COLO668 (cell line): ENCODE measurements at regions not wholly inside any gene's neighbourhood (a gene's known extent, or its start where the extent isn't known, plus 50 kb on each side); places are given as distances from the start of the nearest gene placed in this dataset.

ENCODE experiments used
- DNase-seq: peaks from one replicate; lab custom pipeline; 2025; ENCODE audit not compliant: unreplicated experiment; lab: John Stamatoyannopoulos, UW

DNA sequence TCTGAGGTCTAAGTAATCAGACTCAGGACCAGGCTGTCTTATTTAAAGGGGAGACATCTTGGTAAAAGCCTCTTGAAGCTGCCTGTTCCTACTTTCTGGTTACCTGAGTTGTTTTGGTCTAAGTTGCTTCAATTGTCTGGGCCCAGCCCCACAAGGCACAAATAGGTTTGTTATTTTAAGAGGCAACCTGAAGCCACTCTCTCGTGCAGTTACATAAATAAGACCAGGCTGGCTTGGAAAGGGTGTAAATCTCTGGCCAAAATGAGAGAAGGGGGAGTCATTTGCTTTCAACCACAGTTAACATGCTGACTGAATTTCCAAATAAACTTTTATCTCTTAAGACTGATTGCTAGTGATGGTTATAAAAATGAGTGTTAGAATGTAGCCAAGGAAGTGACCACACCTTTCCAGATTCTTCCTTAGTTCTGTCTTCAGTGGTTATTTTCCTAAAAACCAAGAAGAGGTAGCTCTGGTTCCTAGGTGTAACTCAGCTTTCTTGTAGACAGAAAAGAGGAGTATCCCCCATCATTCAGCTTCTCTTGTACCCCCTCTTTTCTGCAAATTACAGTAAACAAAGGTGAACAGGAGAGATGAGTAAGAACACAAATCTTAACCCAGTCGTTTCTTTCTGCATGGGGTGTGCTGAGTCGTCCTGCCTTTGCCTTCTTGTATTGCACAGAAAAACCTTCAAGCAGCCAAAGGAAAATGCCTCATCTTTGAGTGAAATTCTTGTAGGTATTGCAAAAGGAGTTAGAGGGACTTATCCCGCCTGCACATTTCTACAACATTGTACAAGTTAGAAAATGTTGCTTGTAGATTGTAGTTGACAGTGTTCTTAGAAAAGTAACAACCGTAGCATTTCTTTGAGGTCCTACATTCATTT is 161.5 kb upstream of the NT5C1B start:
- DNase-seq: no peak

- peak; percentile 48 for DNase-seq
Measured at GRCh38 chr2:18749912-18750526, 160.7 kb upstream of the NT5C1B start.

- no peak for DNase-seq
Measured at GRCh38 chr2:18745431-18746272, 156.3 kb upstream of the NT5C1B start.

DNA sequence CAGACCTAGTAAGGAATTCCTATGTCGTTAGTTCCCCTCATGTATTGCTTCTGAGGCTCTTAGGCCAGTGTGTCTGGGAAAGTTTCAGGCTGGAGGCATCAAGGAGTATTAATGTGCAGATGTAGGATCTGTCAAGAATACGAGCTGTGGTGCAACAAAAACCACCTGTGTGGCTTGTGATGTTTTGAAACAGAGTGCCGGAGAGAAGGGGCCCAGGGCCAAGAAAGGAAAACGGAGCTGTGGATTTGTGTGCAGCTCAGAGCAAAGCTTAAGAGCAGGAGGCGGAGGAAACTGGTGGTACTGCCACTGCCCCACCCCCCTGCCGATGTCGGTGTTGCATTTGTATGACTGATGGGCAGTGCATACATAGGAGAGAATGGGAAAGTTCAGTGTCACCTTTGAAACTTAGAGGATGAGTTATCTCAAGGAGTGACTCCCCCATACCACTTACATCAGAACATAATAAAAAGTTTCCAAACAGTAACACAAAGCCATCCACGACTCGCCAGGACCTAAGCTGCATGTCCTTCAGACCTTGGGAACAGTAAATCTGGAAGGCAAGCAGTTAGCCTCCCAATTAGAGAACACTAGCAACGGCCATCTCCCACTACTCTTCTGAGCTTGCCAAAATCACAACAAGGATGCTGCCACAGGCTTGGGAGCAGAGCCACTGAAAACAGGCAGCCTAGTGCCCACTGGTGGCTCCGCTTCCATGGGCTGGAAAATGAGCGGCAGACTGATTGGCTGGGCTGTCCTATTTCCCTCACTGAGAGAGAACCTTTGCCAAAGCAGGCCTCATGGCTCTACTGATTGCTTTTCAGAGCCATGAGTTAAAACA is 152.7 kb upstream of the NT5C1B start:
- DNase-seq: no peak

DNA sequence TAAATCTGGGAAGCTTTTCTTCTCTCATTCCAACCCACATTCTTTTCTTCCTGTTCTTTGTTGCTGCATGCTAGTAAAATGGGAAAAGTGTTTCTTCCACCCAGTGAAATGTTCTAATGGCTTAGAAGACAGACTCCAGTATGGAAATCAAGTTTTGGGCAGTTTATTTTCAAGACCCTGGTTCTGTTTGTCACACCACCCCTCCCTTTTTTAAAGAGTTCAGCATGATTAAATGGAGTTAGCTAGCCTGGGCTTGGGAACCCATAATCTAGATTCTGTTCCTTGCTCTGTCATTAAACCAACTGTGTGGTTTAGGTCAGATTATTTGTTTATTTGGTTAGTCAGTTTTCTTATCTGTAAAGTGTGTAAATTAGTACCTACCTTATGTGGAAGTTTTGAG is 151.8 kb upstream of the NT5C1B start:
- no peak for DNase-seq

DNA sequence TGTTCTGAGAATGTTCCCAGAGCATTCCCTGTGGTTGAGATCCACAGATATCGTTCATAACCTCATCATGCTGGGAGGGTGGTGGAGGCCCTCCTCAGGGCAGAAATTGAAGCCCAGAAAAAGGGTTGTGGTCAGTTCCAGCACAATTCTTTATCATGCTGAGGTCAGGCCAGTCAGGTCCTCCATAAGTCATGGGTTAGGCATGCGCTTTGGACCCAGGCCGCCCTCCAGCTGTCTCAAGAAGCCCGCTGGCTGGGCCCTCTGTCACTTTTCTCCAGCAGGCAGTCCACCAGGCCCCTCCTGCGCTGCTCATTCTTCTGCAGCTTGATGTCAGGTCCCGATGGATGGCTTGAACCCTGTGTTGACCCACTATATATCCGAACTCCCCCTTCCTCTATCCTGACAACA is 151.1 kb upstream of the NT5C1B start:
- DNase-seq: no peak

DNA sequence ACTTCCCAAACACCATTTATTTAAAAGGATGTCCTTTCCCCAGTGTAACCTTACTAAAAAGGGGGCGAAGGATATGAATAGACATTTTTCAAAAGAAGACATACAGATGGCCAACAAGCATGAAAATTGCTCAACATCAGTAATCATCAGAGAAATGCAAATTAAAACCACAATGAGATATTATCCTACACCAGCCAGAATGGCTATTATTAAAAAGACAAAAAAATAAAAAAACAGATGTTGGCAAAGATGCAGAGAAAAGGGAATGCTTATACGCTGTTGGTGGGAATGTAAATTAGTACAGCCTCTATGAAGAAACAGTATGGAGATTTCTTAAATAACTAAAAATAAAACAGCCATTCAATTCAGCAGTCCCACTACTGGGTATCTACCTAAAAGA is 142.3 kb upstream of the NT5C1B start:
- no peak for DNase-seq

DNA sequence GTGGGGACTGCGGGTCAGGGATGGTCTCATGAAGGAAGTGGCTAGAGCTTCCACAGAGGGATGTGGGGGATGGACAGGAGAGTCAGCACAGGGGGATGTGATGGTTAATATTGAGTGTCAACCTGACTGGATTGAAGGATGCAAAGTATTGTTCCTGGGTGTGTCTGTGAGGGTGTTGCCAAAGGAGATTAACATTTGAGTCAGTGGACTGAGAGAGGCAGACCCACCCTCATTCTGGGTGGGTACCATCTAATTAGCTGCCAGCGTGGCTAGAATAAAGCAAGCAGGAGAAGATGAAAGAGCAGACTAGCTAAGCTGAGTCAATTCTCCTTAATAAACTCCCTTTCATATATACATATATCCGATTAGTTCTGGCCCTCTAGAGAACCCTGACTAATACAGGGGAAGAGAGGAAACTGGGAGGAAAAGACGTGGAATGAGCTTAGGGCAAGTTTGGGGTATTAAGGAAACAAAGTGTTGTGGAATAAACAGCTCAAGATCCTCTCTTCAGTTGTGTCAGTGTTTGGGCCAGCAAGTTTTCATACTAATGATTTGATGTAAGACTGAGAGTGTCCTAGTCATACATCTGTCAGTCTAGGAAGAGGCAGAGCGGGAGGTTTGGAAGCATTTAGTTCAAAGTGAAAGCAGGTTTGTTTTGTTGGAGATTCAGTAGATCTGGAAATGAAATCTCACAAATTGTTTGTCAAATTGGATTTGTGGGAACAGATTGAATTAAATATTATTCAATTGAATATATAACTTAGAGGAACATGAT is 135.2 kb upstream of the NT5C1B start:
- no peak for DNase-seq

DNA sequence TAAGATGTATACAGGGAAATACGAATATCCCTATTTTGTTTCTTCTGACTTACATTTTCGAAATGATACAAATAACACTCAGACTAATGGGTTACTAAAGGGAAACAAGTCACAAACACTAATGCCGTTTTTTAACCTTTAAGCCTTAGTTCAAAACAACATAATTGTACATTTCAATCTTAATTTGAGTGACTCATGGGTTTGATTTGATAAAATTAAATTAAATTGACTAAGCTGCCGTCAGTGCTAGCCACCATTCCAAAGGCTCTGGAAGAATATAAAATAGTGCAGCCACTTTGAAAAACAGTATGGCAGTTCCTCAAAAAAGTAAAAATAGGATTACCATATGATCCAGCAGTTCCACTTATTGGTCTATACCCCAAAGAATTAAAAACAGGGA is 133.8 kb upstream of the NT5C1B start:
- no peak for DNase-seq

DNA sequence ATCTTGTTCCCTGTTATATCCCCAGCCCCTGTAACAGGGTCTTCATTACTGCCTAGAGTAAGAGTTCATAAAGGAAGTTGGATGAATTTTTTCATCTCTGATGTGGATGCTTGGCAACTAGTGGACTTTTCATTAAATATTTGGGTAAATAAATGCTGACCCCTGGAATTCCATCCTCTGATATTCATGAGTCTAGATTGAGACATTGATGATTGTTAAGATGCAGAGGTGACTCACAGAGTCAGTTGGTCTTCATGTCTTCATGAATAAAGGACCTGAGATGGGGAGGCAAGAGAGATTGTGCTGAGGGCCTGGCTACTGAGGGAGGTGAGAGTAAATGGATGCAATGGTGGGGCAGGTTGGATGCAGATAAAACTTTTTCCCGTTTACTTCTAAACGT is 132.7 kb upstream of the NT5C1B start:
- DNase-seq: no peak

DNA sequence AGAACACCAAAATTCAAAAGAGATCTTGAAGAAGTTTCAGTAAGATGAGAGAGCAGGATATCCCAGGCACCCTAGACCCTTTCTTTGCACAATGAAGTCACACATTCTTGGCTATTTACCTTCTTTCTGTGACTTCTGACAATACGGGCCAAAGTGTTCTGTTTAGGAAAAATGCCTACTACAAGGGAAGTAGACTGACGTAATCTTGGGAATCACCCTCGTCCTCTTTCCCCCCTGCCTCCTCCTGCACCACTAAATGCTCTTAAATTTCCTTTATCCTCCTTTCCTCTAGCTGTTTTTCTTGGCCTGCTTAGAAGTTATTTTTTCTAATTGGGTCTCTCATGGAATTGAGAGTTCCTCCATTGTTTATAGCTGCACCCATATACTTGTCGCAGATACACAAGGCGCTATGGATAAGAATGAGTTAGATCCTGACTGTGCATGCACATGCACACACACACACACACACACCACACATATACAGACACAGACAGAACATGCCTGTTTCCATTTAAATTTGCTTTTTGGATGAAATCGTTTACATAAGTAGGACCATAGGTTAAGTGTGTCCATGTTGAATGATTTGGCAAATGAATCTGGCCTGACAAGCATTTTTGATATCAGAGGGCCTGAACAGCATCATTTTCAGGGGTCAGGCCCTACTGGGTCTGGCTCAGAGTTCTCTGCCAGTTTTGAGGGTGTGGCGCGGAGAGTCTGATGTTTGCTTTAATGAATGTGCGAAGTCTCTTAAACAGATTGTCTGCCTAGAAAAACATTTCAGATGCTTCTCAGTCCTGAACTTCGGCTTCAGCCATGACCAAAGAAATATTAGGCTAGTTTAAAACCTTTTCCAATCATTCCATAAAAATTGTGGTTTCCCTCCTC is 131.9 kb upstream of the NT5C1B start:
- DNase-seq: no peak

DNA sequence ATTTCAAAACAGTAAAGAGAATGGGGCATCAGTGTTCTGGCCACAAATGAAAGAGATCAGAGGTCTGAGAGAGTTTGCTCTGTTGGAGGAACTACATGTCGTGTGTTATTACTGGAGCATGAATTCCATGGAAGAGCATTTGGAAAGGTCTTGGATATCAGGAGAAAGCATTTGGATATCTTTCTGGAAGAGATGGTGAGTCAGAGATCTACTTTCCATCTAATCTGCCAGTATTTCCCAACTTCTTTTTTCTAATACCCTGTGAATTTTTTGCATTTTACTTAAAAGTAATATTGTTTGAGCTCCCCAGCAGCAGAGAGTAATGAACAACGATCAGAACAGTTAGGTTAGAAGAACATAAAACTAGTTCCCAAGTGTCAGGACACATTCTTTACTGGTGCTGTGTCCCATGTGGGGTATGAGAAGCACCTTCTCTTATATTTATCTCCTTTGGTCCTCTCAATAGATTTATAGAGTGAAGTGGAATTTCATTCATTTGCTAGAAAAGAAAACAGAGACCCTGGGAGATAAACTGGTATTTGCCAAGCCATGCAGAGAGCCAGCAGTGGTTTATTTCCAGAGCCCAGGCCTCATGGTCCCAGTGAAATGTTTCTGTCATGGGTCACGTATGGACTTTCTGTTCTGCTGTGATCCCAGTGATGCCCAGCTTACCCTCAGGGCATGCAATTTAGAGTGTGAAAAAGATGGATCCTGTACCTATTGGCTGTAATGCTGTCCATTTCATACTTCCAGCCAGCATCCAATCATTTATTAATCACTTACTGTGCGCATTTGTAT is 130.8 kb upstream of the NT5C1B start:
- DNase-seq: no peak

DNA sequence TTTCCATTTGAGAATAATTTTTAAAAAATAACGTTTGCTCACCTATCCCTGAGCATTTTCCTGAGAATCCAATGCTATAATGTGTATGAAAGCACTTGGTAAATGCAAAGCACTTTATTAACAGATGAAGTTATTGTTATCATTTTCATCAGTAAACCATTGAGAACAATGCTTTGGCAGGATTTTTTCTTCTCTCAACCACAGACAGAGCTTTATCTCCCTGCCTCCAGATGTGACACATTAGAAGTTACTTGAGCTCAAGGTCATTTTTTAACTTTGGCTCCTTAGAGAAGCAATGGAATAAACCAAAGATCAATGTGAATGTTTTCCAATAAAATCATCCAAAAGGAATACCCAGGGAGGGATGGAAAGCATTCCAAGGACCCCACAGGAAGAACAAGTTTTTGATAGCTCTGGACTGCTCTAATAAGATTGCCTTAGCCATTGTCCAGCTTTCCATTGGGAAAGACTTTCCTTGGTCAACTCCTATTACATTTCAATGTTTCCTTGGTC is 118.9 kb upstream of the NT5C1B start:
- no peak for DNase-seq

DNA sequence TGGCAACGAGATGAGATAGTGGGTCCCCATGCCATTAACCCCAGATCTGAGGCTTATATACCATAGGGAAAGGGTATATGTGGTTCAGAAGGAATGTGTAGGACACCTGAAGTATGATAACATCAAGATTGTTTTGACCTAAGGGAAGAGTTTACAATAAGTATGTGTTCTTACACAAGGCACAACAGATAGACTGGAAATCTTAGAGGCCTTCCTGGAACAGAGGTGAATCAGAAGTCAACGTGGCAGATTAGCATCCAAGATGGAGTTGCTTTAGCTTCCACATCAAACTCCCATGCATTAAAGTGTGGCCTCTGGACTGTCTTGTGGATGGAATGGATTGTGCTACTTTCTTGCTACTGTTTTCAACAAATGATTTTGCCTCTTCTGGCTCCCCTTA is 116.6 kb upstream of the NT5C1B start:
- DNase-seq: no peak

DNA sequence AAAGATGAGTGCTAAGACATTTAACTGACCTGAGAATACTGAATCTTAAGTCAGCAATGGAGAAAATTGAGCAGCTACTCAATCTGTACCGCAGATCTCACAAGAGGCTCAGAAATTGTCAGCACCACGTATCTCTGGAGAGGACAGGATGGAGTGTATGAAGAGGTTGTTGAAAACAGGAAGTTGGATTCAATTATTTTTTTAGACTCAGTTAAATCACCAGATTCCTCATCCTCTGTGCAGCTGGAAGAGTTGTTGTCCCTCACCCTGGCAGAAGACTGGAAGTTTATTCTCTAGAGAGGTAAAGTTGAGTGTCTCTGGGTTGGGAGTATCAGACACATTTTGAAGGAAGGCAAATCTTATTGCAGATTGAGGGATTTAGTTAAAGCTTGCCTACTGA is 114.9 kb upstream of the NT5C1B start:
- no peak for DNase-seq

DNA sequence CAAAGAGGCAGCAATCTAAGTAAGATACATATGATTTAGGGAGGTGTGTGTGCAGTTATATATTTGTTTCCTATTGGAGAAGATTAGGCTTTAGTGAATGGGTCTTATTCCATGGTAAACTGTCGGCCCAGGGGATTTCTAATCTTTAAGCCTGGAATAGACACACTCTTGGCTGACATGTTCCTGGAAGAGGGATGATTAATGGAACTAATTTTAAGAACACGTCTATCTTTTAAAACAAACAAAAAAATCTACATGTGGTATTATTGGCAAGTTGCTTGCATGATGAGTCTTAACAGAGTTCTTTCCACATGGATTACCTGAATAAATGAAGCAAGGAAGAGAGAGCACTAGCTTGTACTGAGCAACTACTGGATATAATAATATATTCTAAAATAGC is 114.2 kb upstream of the NT5C1B start:
- no peak for DNase-seq

DNA sequence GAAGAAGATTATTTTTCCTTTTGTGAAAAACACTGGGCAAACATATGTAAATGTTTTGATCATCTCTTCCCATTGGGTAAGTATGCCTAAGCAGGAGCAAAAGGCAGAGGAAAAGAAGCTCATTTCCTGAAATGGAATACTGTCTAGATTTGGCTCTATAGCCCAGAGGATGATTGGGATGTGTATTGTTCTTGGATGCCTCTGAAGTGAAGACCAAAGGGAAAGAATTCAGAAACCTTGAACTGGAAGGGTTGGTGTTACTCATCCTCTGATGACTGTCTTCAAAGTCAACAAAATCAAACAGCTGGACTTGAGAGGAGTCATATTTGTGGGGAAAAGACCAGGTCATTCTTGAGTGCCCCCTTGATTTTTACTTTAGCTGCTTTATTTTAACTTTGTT is 112.6 kb upstream of the NT5C1B start:
- DNase-seq: no peak

DNA sequence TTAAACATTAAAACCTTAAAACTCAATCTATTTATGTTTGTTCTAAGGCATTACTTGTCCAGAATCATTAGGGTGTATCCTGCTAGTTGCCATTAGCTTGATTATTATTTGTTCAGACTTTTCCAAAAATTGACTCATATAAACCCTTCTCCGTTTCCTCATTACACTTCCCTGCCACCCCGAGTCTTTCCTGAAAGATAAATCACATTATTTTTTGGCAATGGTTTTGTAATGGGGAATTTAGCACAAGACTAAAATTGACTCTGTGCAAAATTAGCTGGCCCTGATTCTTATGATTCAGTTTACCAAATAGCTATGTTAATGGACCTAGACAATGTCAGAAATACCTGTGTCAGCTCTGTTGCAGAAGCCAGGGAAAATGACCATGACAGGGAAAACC is 112.2 kb upstream of the NT5C1B start:
- DNase-seq: no peak
